DMS 273 (cell line): ENCODE measurements at regions not wholly inside any gene's neighbourhood (a gene's known extent, or its start where the extent isn't known, plus 50 kb on each side); places are given as distances from the start of the nearest gene placed in this dataset.

Source experiments
- DNase-seq: peaks from one replicate; lab custom pipeline; 2025; ENCODE audit not compliant: unreplicated experiment; lab: John Stamatoyannopoulos, UW

DNA sequence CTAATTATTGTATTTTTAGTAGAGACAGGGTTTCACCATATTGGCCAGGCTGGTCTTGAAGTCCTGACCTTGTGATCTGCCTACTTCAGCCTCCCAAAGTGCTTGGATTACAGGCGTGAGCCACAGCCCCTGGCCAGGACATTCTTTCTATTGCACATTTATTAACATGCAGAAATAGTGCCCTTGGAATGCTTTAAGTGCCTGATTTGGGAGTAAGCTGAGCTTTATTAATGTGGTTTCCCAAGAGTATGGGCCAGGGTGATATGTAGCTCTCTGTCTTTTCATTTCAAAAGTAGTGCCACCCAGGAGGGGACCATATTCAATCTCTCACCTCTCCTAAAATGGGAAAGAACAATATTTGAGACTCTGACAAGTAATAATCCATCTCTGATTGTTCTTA lies 970.7 kb downstream of the KCNMA1 start:
- no peak for DNase-seq

DNA sequence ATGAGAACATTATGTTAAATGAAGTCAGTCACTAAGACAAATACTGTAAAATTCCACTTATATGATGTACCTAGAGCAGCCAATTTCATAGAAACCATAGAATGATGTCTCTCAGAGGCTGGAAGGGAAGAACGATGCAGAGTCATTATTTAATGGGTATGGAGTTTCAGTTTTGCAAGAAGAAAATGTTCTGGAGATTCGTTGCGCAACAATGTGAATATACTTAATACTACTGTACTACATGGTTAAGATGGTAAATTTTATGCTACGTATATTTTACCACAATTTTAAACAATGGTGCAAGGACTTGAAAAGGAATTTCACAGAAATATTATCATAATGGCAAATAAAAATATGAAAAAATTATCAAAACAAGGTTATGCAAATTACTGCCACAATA lies 972.6 kb downstream of the KCNMA1 start:
- DNase-seq, result no peak

DNA sequence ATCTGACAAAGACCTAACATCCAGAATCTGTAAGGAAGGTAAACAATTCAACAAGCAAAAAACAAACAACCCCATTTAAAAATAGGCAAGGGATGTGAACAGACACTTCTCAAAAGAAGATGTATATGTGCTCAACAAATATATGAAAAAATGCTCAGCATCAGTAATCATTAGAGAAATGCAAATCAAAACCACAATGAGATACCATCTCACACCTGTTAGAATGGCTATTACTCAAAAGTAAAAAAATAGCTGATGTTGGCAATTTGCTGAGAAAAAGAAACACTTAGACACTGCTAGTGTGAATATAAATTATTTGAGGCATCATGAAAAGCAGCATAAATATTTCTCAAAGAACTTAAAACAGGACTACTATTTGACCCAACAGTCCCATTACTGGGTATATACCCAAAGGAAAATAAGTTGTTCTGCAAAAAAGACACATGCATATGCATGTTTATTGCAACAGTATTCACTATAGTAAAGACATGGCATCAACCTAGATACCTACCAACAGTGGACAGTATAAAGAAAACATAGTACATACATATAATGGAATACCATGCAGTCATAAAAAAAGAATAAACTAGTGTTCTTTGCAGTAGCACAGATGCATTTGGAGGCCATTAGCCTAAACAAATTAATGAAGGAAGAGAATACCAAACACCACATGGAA lies 980.1 kb downstream of the KCNMA1 start:
- DNase-seq, result no peak

DNA sequence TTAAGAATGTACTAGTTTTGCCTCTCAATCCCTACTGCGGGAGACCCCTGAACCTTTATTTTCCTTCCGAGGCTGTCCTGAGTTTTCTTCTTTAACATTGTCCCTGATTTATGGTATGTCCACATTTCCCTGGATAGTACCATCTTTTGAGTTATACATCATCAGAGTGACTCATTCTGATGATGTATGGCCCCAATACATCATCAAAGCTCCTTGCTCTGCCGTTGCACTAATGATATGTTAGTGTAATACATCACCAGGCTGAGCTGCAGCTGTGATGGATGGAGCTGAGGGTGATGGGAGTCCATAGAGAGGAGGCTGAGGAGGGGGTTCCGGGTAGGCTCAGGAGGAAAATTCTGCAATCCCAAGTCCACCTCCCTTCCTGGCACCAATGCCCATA lies 986.5 kb downstream of the KCNMA1 start:
- no peak for DNase-seq

DNA sequence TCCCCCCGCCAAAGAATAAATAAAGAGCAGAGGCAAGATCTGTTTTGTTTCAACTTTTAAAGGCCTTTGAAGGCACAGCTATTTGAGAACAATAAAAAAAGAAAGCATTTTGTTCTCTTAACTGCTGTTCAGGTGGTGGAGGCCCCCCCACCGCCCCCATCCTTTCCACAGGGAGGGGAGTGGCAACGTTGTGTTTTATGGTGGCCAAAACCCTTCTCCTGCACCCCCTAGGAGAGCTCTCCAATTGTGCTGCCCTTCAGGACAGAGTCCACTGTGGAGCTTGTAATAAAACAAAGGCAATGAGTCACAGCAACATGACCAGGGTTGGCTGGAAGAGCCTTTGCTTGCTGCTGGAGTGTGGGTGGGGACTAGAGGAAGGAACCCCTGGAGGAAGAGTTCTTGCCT lies 987.9 kb downstream of the KCNMA1 start:
- no peak for DNase-seq

DNA sequence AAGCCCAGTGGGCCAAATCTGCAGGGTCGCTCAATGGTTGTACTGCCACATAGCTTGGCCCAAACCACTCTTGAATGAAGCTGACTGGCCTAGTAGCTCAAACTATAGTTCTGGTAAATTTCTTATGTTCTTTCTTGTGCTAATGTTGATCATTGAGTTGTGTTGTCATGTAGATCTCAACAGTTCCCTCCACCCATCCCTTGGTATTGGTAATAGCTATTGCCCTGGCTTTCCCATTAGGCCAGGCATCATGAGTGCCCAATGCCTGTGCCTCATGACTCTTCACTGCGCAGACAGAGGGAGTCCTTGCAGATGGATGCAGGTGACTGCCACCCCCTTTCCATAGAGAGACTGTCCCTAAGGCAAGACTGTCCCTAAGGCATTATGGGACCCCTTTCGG lies 988.4 kb downstream of the KCNMA1 start:
- no peak for DNase-seq

DNA sequence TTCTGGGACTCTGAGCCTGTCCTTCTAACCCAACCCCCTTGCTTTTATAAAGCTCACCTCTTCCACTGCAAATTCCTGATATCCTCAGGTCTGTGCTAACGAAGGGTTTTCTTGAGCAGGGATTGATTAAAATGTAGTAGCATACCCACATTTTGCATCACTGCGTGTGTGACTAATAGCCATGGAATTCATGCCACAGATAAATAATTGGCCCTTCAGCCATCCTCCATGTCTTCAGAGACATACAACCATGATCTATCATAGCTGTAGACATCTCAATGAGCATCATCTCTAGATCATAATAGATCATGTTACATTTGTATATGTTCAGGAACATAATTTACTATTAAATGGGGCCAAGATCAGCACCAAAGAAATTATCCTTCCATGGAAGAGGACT lies 990.3 kb downstream of the KCNMA1 start:
- no peak for DNase-seq

DNA sequence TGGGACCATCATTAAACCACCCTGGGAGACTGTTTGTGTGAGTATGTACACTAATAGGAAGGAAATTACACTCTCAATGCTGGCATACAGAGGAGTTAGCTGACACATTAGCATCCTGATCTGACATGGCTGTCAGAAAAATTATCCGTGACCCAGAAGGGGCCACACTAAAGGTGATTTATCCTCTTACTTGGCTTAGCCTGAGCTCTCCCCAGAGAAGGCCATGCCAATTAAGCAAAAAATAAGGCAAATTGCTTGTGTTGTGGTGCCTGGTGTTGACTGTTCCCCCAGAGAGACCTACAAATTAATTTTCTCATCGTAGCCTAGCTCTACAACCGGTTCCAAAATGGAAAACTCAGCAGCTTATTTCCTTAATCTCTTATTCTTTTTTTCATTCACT lies 992.3 kb downstream of the KCNMA1 start:
- DNase-seq, result no peak

DNA sequence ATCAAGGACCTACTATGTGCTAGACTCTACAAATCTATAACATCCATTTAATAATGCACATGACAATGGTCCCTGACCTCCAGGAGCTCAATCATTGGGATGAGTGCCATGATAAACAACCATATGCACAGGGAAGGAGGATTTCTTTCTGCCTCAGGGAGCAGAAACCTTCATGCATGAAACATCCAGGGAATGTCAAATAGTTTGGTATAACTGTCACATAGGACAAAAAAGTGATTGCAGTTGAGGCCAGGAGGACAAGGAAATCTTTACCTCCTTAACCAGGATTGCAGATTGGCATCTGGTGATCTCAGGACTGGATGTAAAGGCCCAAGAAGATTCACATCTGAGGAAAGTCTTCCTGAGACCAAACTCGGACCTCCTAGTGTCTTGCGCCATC lies 993.1 kb downstream of the KCNMA1 start:
- DNase-seq, result no peak

DNA sequence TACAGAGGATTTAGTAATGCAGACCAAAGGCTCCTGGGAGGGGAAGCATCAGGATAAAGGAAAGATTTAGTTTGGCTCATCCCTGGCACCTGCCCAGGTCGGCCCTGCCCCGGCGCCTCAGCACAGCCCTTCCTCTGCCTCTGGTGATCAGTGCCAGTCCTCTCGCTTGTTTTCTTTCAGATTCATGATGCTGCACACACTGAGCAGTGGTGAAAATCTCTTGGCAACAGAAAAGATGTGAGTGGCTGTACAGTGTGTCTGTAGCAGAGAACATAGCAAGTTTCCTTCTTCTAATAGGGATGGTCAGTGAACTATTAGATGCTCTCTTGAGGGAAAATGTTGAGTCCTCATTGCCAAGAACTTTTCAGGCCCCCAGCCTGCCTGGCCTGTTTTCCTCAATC lies 994.1 kb downstream of the KCNMA1 start:
- no peak for DNase-seq

DNA sequence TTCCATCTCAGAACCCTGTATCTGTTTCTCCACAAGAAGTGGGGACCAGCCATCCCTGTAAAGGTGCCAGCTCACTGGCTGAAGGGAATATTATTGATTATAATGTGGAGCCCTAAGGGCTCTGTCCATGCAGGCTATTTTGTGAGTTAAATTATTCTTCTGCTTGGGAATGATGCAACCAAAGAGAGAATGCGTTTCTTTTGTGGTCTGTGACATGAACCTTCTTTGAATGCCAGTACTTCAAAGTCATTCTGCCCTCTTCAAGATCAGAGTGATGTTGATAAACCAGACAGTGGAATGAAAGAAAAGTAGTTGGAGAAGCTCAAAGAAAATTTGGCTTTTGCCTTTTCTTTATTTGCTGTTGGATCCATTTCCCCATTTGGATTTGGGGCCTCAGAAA lies 995.2 kb downstream of the KCNMA1 start:
- no peak for DNase-seq

DNA sequence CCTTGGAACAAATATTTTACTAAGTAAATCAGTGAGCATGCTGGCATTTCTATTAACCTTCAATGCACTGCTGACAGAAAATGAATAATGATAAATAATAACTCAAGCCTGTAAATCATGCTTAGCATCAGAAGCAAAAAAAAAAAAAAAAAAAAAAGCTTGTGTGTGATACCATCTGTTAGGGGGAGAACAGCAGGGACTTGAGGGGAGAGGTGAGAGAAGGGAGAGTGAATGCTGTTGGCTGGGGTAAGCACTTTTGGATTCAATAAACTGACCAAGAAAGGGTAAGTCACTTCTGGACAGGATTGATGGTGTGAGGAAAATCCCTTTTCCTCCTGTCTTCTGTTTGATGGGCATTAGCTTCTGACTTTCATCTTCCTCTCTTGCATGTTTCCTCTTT lies 996.4 kb downstream of the KCNMA1 start:
- no peak for DNase-seq

DNA sequence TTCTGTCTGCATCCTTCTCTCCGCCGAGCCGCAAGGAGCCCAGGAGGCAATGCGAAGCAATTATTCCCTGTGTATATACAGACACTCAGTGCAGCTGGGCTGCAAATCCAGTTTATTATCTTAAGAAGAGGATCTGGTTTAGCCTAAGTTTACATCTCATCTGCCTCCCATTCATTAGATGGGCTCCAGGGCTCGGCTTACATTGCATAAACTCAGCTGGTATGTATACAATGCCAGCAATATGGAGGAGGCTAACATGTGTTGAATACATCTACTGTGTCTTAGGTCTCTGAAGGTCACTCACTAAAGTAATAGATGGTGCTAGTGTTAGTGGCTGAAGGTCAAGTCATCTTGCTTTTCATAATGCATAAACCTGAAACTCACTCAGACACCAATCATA lies 996.8 kb downstream of the KCNMA1 start:
- DNase-seq, result peak; percentile 7

DNA sequence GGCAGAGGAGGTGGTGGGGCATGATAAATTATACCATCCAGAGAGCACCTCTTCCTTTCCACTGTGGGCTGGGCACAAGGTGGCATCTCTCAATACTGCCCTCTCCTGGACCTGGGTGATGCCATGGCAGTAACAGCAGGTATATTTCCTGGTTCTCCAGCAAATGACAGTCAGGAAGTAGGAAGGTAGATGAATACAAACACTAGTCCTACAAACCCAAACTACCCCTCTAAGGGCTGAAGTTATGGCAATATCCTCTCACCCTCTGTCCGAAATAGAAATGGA lies 1004.9 kb downstream of the KCNMA1 start:
- DNase-seq, result peak; percentile 23

DNA sequence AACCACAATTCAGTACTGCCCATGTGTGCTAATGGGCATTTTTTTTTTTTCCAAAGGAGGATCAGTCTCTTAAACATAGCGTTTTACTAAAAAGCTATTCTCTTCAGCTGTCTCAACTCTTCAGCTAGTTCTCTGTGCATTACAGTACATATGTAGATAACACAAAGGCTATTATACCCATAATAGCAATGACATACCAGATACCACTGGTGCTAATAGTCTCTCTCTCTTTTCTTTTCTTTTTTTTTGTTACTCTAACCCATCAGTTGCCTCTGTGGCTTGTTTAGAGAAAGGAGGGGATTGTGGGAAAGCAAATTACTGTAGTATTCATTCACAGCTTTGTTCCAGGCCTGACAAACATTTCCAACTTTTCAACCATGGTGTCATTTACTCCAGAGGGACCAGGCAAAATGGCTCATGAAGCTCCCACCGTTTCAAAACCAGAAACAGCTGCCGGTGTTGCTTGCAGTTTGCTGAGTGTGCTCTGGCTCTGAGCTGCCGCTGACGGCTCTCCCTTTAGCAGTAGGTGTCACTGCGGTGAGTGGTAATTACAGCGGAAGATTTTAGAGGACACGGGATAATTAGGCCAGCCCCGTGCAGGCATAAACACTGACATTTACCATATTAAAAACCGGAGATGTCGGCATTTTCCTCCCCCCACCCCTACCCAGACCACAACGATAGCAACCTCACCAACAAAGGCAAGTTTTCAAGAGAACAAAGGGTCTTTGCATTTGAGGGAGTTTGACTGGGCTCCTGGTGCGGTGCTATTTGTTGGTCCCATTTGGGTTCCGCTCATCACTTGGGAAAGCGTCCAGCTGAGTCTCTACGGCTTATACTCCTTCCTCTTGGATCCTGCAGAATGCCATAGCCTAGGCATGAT lies 1005.5 kb downstream of the KCNMA1 start:
- DNase-seq, result no peak

DNA sequence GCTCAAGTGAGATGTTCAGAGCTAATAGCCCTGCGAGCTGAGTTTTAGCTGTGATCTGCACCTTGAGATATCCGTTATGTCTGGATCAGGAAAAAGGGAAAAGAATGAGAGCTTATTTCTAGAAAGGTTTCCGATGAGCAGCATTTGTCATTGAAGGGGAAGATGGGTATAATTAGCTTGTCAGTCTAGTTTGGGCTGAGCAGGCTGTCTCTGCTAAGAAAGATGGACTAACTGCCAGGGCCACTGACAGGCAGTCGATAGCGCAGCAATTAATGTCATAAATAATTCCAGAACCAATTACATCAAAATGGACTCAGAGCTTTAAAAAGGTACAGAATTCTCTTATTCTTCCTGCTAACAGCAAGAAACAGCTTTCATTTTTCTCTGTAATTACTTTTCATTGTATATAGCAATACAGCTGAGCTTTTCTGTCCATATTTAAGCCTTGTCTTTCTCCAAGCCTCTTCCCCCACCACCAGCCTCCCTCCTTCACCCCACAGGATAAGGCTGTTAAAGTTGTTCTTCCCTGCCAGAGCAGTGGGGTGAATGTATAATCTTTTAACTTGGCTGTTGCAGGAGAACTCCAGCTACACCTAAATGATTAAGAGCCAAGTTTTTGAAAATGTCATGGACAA lies 1006.5 kb downstream of the KCNMA1 start:
- DNase-seq, result no peak

DNA sequence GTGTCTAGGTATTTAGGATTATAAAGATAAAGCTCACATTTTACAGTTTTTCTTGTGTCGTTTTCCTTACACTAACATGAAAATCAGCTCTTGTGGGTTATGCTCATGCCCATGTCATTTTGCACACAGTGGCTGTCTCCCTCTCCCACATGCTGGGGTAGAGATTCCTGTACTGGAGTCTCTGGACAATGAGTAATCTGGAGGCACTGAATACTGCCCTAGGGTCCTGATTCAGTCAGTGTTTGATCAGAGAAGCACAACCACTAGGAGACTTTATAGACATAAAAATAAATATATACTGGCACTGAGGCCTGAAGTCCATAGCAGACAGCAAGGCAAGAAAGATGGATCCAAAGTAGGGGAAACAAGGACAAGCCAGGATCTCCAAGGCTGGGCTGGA lies 1008.8 kb downstream of the KCNMA1 start:
- no peak for DNase-seq

DNA sequence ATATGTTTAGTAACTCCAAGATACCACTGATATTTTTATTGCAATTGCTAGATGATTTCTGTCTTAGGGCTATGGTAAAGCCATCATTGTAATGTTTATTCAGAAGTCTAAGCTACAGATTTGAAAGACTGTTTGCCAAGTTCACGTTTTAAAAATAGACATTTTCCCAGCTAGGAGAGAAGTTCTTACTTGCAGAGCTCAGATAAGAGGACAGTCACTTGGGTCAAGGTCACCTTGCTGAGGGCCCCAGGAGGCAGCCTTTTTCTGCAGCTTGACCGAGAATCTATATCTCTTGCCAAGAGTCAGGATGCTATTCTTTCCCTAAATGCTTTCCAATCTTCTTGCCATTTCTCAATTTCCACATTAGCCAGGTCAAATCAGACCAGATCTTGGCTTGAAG lies 1011.2 kb downstream of the KCNMA1 start:
- DNase-seq, result no peak

DNA sequence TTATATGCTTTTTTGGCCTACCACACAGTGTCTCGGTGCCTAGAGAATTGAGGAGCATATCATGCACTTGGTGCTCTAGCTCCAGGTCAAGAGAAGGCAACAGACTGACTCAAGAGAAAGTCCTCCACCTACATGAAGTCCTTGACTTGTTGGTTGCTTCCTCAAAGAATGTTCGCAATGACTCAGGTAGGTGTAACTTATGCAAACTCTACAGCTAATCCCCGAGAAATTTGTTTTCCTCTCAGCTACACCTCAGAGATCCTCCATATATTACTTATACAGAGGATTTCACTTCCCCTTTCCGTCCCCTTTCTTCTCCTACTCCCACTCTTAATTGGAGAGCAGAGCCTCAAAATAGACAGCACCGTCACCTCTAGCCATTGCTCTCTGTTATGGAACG lies 1013.1 kb downstream of the KCNMA1 start:
- no peak for DNase-seq

DNA sequence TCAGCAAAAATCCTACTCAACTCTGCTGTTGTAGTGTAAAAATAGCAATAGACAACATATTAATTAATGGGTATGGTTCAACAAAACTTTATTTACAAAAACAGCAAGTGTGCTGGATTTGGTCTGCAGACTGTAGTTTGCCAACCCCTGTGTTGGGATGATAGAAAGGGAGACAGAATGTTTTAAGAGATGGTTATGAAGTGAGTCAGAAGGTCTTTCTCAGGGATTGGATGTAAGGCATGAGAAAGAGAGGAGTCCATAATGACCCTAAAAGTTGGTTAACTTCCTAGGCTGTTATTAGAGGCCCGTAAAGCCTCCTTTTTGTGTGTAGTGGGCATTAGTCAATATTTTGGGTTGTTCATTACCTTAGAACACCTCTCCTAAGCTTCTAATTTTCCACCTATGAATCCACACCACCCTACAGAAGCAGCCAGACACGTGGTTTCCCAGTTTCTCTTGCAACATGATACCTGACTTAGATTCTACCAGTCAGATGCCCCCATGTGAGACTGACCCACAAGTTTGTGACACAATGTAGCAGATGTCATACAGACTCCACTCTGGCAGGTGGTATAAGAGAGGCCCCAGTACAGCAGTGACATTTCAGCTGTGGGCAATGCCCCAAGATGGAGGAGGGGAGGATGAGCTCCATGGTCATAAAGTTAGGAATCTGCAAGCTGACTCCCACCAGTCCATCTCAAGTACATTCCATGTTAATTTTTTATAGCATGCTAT lies 1015.6 kb downstream of the KCNMA1 start:
- no peak for DNase-seq

DNA sequence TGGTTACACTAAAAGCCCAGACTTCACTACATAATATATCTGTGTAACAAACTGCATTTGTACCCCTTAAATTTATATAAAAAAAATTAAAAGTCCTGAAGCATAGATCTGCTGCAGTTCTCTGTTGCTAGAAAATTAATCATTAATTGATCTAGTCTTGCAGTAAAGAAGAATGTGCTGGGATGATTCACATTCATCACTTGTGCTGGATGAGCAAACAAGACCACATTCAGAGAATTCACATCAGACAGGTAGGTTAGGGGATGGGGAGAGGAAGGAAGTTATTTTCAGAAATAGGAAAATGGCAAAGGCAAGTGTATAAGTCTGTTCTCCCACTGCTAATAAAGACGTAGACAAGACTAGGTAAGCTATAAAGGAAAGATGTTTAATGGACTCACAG lies 1019.0 kb downstream of the KCNMA1 start:
- DNase-seq, result no peak

DNA sequence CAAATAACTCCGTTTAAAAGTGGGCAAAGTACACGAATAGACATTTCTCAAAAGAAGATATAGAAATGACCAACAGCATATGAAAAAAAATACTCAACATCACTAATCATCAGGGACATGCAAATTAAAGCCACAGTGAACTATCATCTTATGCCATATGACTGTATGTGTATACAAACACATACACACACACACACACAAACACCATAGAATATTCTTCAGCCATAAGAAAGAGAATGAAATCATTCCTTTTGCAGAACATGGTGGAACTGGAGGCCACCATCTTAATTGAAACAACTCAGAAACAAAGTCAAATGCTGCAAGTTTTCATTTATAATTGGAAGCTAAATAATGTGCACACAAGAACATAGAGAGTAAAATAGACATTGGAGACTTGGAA lies 1019.4 kb downstream of the KCNMA1 start:
- DNase-seq, result no peak
